ENCODE measurements at regions not wholly inside any gene's neighbourhood (a gene's known extent, or its start where the extent isn't known, plus 50 kb on each side); places are given as distances from the start of the nearest gene placed in this dataset.

GRCh38 chr16:59410451-59410850, 676.3 kb upstream of the GOT2 start:
- DNase-seq (ENCODE audit: low read depth, low spot score): no peak
- no peak overlapping the region for H2AFZ ChIP-seq (ENCODE audit: control insufficient read depth, low read depth, low read length)
- H3K27me3 ChIP-seq (replicated peaks in 1 of 2; ENCODE audit: control insufficient read depth in 2 of 2, insufficient read depth in 2 of 2, low read length in 1 of 2): no peaks in the 10 kb centered on the region
- 0% methylated on average over 1 of the region's 1 CpG for WGBS (ENCODE audit: insufficient coverage, insufficient replicate concordance, low lambda C conversion rate, missing lambda C conversion rate)
- intact Hi-C loops (cut with micrococcal nuclease; ENCODE audit: unreplicated experiment) (no loop called here), in situ Hi-C loops (cut with MboI) (no loop called here)
- H3K4me1 ChIP-seq (ENCODE audit: control insufficient read depth, insufficient read depth, low read length): no peaks in the 10 kb centered on the region
- no peak overlapping the region for H3K4me2 ChIP-seq (ENCODE audit: control insufficient read depth, insufficient read depth)
- FAIRE-seq: no peak
- ChIA-PET CTCF (no interaction called here), RAD21 (ENCODE audit: unreplicated experiment) (no interaction called here), POLR2A (no interaction called here), SMC1A (ENCODE audit: uncharacterized antibody, unreplicated experiment) (no interaction called here)
- no peak overlapping the region for H3K4me3 ChIP-seq
- H3K27ac ChIP-seq (ENCODE audit: control insufficient read depth, insufficient read depth): no peak overlapping the region
- BruUV-seq (replicated peaks): no TSS peak
- TF ChIP-seq ZBTB40 (IDR thresholded peaks at IDR 0.05; ENCODE audit: borderline replicate concordance) (no peak), MYC (IDR thresholded peaks at IDR 0.05; ENCODE audit: insufficient read depth, insufficient read length, insufficient replicate concordance, low read length, severe bottlenecking) (no peak), CBX5 (IDR thresholded peaks at IDR 0.05; ENCODE audit: low read depth) (no peak), CHD1 (IDR thresholded peaks at IDR 0.05; ENCODE audit: low read depth, low read length) (no peak), HDAC2 (IDR thresholded peaks at IDR 0.05) (no peak), YBX1 (IDR thresholded peaks at IDR 0.05) (no peak), MEF2A (IDR thresholded peaks at IDR 0.05; ENCODE audit: insufficient read depth, low read depth, low read length) (no peak), ZNF217 (IDR thresholded peaks at IDR 0.05) (no peak), REST (IDR thresholded peaks at IDR 0.05; ENCODE audit: low read depth, low read length) (no peak), RAD21 (IDR thresholded peaks at IDR 0.05; ENCODE audit: insufficient read depth, low read depth, low read length) (no peak)
- ATAC-seq: no peak
- H3K9me3 ChIP-seq (replicated peaks; ENCODE audit: control insufficient read depth, insufficient read depth, low read length): no peaks in the 10 kb centered on the region
- H3K9ac ChIP-seq (ENCODE audit: control insufficient read depth, insufficient read depth, low read length): no peak overlapping the region
- H4K20me1 ChIP-seq (ENCODE audit: control insufficient read depth, insufficient read depth): no peaks in the 10 kb centered on the region
- no peaks in the 10 kb centered on the region for H3K36me3 ChIP-seq (ENCODE audit: control insufficient read depth in 2 of 2, insufficient read depth in 2 of 2, low read length in 1 of 2)
- no peaks in the 10 kb centered on the region for H3K79me2 ChIP-seq (ENCODE audit: control insufficient read depth, insufficient read depth, low read length)
